ENCODE measurements at regions not wholly inside any gene's neighbourhood (a gene's known extent, or its start where the extent isn't known, plus 50 kb on each side); places are given as distances from the start of the nearest gene placed in this dataset.

- no peak overlapping the region for H3K27ac ChIP-seq
- TF ChIP-seq, protein P1, sequence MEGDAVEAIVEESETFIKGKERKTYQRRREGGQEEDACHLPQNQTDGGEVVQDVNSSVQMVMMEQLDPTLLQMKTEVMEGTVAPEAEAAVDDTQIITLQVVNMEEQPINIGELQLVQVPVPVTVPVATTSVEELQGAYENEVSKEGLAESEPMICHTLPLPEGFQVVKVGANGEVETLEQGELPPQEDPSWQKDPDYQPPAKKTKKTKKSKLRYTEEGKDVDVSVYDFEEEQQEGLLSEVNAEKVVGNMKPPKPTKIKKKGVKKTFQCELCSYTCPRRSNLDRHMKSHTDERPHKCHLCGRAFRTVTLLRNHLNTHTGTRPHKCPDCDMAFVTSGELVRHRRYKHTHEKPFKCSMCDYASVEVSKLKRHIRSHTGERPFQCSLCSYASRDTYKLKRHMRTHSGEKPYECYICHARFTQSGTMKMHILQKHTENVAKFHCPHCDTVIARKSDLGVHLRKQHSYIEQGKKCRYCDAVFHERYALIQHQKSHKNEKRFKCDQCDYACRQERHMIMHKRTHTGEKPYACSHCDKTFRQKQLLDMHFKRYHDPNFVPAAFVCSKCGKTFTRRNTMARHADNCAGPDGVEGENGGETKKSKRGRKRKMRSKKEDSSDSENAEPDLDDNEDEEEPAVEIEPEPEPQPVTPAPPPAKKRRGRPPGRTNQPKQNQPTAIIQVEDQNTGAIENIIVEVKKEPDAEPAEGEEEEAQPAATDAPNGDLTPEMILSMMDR (IDR thresholded peaks at IDR 0.05; ENCODE audit: low read depth, low read length, missing control alignments): no peak
- in situ Hi-C loops (cut with HindIII; ENCODE audit: low pct_ligation_motif_present, low sequenced_read_pairs): no loop called here
- H3K4me3 ChIP-seq (ENCODE audit: low read depth, low read length): no peak overlapping the region
- DNase-seq: no peak
- no peaks in the 10 kb centered on the region for H3K27me3 ChIP-seq (replicated peaks)
- H3K36me3 ChIP-seq (replicated peaks): no peaks in the 10 kb centered on the region
Observed at GRCh38 chr20:48226642-48227041, 441.4 kb upstream of the SULF2 start.

DNA sequence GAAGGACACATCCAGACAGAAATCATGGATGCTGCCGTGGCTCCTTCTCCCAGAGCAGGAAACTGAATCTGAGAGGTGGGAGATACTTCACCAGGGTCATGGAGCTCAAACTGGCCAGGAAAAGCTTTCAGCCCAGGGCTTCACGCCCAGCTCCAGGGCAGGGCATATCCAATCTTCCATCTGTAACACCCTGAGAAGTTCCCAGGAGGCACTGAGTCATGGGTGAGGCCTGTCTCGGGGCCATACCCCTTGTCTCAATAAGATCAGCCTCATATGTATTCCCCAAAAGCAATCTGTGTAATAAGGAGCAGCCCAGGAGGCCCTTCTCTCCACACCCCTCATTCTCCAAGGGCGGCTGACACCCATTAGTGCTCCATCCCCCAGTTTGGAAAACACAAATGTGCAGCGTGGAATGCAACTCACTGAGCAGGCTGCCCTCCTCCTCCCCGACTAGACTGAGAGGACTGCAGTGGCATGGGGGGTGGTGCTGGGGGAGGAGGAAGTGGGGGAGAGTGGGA, 439.3 kb upstream of the SULF2 start:
- no peak for DNase-seq
- H3K36me3 ChIP-seq (replicated peaks): no peaks in the 10 kb centered on the region
- TF ChIP-seq, protein P1 (IDR thresholded peaks at IDR 0.05; ENCODE audit: low read depth, low read length, missing control alignments): no peak
- H3K27me3 ChIP-seq (replicated peaks): no peaks in the 10 kb centered on the region
- H3K4me3 ChIP-seq (ENCODE audit: low read depth, low read length): no peak overlapping the region
- no peak overlapping the region for H3K27ac ChIP-seq
- in situ Hi-C loops (cut with HindIII; ENCODE audit: low pct_ligation_motif_present, low sequenced_read_pairs): no loop called here

DNA sequence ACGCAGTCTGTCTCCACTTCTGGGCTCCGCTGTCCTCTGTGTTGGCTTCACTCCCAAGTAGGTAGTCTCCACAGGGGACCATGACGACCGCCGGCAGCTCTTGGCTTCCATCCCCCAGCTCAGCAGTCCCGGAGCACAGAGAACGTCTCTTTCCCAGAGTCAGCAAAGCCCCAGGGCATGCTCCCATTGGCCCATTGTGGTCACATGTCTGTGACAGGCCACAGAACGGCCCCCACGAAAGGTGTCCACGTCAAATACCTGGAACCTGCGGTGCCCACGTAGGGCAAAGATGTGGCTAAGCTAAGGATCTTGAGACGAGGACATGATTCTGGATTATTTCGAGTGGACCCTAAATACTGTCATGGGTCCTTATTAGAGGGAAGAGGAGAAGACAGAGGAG, 438.4 kb upstream of the SULF2 start:
- Histone ChIP-seq H3K27ac (no peak overlapping the region), H3K4me3 (ENCODE audit: low read depth, low read length) (no peak overlapping the region), H3K36me3 (replicated peaks) (no peaks in the 10 kb centered on the region), H3K27me3 (replicated peaks) (no peaks in the 10 kb centered on the region)
- no peak for DNase-seq
- in situ Hi-C loops (cut with HindIII; ENCODE audit: low pct_ligation_motif_present, low sequenced_read_pairs): no loop called here
- TF ChIP-seq, protein P1 (IDR thresholded peaks at IDR 0.05; ENCODE audit: low read depth, low read length, missing control alignments): no peak

DNA sequence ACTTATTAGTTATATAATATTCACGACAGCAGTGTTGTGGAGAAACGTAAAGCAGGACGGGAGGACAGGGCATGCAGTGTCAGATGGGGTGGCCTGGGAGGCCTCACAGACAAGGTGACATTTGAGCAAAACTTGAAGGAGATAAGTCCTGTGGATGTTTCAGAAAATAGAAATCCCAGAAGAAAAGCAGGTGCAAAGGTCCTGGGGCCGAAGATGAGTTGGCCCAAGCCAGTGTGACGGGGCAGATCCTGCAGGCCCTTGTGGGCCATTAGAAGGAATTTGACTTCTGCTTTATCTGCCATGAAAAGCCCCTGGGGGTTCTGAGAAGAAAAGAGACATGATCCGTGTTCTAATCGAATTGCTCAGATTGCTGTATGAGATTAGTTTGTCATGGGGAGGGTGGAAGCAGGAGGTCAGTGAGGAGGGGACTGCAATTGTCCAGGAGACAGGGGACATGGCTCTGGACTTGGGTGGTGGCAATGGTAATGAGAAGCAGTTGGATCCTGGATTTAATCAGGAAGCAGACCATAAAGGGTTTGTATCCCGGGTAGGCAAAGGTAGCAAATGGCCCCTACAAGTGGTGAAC, 437.4 kb upstream of the SULF2 start:
- Histone ChIP-seq H3K27ac (no peak overlapping the region), H3K36me3 (replicated peaks) (no peaks in the 10 kb centered on the region), H3K27me3 (replicated peaks) (no peaks in the 10 kb centered on the region), H3K4me3 (ENCODE audit: low read depth, low read length) (no peak overlapping the region)
- DNase-seq: no peak
- in situ Hi-C loops (cut with HindIII; ENCODE audit: low pct_ligation_motif_present, low sequenced_read_pairs): no loop called here
- TF ChIP-seq, protein P1 (IDR thresholded peaks at IDR 0.05; ENCODE audit: low read depth, low read length, missing control alignments): no peak

DNA sequence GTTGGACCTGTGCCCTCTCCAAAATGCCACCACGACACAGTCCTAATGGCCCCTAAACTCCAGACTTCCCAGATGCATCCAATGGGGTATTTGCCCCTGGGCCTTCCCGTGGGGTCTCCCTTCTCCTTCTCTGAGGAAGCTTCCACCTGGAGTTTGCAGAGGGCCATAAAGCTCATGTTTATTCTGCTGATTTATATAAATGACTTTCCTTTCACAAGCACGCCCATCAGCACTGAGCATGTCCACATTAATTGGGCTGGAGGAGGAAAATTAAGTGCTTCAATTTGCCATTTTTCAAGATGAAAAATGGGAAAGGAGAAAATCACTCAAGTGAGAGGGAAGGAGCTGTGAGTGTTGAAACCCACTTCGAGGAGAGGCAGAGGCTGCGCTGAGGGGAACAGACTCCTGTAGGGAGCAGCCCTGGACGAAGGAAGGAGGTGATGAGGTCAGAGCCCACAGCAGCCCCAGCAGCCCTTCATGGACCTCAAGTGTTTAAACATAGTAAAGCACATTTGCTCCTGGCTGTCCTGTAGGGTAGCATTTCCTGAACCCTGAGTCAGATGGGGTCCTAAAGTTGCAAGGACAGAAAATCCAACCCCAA, 434.9 kb upstream of the SULF2 start:
- H3K36me3 ChIP-seq (replicated peaks): no peaks in the 10 kb centered on the region
- H3K4me3 ChIP-seq (ENCODE audit: low read depth, low read length): no peak overlapping the region
- no peak for DNase-seq
- no peaks in the 10 kb centered on the region for H3K27me3 ChIP-seq (replicated peaks)
- in situ Hi-C loops (cut with HindIII; ENCODE audit: low pct_ligation_motif_present, low sequenced_read_pairs): no loop called here
- no peak overlapping the region for H3K27ac ChIP-seq
- TF ChIP-seq, protein P1 (IDR thresholded peaks at IDR 0.05; ENCODE audit: low read depth, low read length, missing control alignments): no peak

Data from brain microvascular endothelial cell (primary cell).